ENCODE measurements at regions not wholly inside any gene's neighbourhood (a gene's known extent, or its start where the extent isn't known, plus 50 kb on each side); places are given as distances from the start of the nearest gene placed in this dataset.

GRCh38 chr3:182241766-182242488, 530.2 kb downstream of the SOX2 start:
- POLR2A ChIA-PET: no interaction called here
- no peak for DNase-seq (ENCODE audit: low read depth, low spot score)
- Histone ChIP-seq H3K9me3 (ENCODE audit: control insufficient read depth, insufficient read depth, low read length) (peaks cover 10% of the 10 kb centered on the region), H3K27me3 (ENCODE audit: control insufficient read depth, insufficient read depth, low read length) (no peaks in the 10 kb centered on the region), H3K4me3 (ENCODE audit: low read depth, low read length) (no peak overlapping the region), H3K27ac (ENCODE audit: low read depth, low read length) (no peak overlapping the region)
- TF ChIP-seq, protein P1, sequence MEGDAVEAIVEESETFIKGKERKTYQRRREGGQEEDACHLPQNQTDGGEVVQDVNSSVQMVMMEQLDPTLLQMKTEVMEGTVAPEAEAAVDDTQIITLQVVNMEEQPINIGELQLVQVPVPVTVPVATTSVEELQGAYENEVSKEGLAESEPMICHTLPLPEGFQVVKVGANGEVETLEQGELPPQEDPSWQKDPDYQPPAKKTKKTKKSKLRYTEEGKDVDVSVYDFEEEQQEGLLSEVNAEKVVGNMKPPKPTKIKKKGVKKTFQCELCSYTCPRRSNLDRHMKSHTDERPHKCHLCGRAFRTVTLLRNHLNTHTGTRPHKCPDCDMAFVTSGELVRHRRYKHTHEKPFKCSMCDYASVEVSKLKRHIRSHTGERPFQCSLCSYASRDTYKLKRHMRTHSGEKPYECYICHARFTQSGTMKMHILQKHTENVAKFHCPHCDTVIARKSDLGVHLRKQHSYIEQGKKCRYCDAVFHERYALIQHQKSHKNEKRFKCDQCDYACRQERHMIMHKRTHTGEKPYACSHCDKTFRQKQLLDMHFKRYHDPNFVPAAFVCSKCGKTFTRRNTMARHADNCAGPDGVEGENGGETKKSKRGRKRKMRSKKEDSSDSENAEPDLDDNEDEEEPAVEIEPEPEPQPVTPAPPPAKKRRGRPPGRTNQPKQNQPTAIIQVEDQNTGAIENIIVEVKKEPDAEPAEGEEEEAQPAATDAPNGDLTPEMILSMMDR (IDR thresholded peaks at IDR 0.05; ENCODE audit: low read depth, low read length): no peak
- CTCF ChIA-PET: no interaction called here

DNA sequence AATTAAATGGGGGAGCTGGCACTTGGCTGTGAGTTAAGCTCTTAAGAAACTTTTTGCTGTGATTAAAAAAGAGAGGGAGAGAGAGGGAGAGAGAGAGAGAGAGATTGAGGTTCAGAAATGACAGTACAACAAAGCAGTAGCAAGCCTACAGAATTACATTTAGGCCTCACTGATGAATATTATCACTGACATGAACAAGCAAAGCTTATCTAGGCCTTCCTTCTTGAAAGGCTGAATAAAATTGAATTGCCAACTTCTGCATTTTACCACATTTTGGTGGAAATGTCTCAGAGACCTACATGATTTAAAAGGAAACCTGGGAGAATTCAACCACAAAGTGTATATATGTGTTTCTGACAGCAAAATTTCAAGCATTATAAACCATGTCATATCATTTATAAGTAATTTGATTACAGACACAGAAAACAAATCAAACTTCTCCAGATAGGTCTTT, 530.8 kb downstream of the SOX2 start:
- peaks cover 16% of the 10 kb centered on the region for H3K9me3 ChIP-seq (ENCODE audit: control insufficient read depth, insufficient read depth, low read length)
- POLR2A ChIA-PET: no interaction called here
- H3K4me3 ChIP-seq (ENCODE audit: low read depth, low read length): no peak overlapping the region
- DNase-seq (ENCODE audit: low read depth, low spot score): no peak
- no peaks in the 10 kb centered on the region for H3K27me3 ChIP-seq (ENCODE audit: control insufficient read depth, insufficient read depth, low read length)
- no peak overlapping the region for H3K27ac ChIP-seq (ENCODE audit: low read depth, low read length)
- CTCF ChIA-PET: no interaction called here
- TF ChIP-seq, protein P1 (IDR thresholded peaks at IDR 0.05; ENCODE audit: low read depth, low read length): no peak

DNA sequence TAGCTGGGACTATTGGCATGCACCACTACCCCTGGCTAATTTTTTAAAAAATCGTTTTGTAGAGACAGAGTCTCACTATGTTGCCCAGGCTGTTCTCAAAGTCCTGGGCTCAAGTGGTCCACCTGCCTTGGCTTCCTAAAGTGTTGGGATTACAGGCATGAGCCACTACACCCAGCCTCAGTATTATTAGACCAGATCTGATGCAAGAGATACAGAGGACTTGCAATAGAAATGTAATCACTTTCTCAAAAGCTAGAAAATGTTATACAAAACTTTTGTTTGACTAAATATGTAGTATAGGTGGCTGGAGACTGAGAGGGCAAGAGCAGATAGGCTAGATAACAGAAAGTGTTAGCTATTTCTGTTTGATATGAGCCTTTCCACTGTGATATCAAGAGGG, 531.9 kb downstream of the SOX2 start:
- DNase-seq (ENCODE audit: low read depth, low spot score): no peak
- Histone ChIP-seq H3K9me3 (ENCODE audit: control insufficient read depth, insufficient read depth, low read length) (peaks cover 15% of the 10 kb centered on the region), H3K27me3 (ENCODE audit: control insufficient read depth, insufficient read depth, low read length) (no peaks in the 10 kb centered on the region), H3K27ac (ENCODE audit: low read depth, low read length) (no peak overlapping the region), H3K4me3 (ENCODE audit: low read depth, low read length) (no peak overlapping the region)
- TF ChIP-seq, protein P1 (IDR thresholded peaks at IDR 0.05; ENCODE audit: low read depth, low read length): no peak
- CTCF ChIA-PET: no interaction called here
- POLR2A ChIA-PET: no interaction called here

DNA sequence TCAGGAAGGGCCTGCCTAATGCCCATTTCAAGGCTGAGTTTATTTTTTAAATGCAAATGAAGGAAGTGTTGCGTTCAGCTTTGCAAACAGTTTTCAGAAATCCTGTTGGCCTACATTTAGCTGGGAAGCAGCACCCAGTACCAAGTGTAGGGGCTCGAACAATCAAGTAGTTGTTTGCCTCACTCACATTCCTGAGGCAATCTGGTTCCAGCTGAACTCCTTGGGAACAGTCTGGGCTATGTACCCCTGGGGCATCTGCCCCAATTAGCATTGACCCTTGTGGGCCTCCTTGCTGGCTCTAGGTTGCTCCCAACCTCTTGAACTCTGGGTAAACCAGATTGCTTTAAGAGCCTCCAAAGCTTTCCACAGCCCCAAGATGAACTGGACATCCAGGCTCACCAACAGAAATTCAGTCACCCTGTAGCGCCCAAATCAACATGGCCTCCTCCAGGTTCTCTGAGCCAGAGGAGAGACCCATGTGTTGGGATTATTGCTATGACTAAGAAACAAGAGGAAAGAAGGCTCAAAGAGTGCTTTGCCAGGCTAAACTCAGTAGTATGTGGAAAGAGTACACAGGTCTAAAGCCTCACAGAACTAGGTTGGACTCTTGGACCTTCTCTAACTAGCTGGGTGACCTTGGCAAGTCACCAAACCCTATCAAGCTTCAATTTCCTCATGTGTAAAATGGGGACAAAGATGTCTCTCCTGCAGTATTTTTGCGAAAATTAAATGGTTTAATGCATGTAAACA, 532.7 kb downstream of the SOX2 start:
- no peak overlapping the region for H3K27ac ChIP-seq (ENCODE audit: low read depth, low read length)
- H3K9me3 ChIP-seq (ENCODE audit: control insufficient read depth, insufficient read depth, low read length): peaks cover 18% of the 10 kb centered on the region
- no peaks in the 10 kb centered on the region for H3K27me3 ChIP-seq (ENCODE audit: control insufficient read depth, insufficient read depth, low read length)
- ChIA-PET POLR2A (no interaction called here), CTCF (no interaction called here)
- no peak overlapping the region for H3K4me3 ChIP-seq (ENCODE audit: low read depth, low read length)
- no peak for DNase-seq (ENCODE audit: low read depth, low spot score)
- TF ChIP-seq, protein P1 (IDR thresholded peaks at IDR 0.05; ENCODE audit: low read depth, low read length): no peak

DNA sequence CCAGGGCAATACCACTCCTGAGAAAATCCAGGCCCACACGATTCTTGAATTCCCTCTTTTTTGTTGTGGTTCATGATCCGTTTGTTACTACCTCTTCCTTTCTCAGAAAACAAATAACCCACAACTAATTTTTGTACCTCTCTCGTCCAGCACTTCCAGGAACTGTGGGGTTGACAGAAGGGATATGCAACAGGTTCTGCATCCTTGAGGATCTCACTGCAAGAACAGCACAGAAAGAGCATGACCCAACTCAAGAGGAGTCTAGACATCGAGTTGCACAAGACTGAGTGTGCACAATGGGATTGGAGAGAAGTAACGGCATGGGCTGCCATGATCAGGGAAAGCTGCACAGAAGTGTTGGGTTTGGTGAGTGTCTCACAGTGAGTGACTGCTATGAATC, 533.3 kb downstream of the SOX2 start:
- Histone ChIP-seq H3K27ac (ENCODE audit: low read depth, low read length) (no peak overlapping the region), H3K9me3 (ENCODE audit: control insufficient read depth, insufficient read depth, low read length) (peaks cover 23% of the 10 kb centered on the region), H3K4me3 (ENCODE audit: low read depth, low read length) (no peak overlapping the region), H3K27me3 (ENCODE audit: control insufficient read depth, insufficient read depth, low read length) (no peaks in the 10 kb centered on the region)
- ChIA-PET POLR2A (no interaction called here), CTCF (no interaction called here)
- no peak for DNase-seq (ENCODE audit: low read depth, low spot score)
- TF ChIP-seq, protein P1 (IDR thresholded peaks at IDR 0.05; ENCODE audit: low read depth, low read length): no peak
